Gastroesophageal sphincter (tissue), 4 donors: ENCODE measurements at regions not wholly inside any gene's neighbourhood (a gene's known extent, or its start where the extent isn't known, plus 50 kb on each side); places are given as distances from the start of the nearest gene placed in this dataset.
"Not testable (repeated sequence)": the region's sequence is repeated elsewhere in the genome, so short reads cannot be mapped to it uniquely, and the experiment has no call there.

ENCODE experiments used
- ATAC-seq: fragments of 150-250 bp; one replicate; pipeline ENCODE4 v1.9.1; 2016; ENCODE audit warnings: mild to moderate bottlenecking, moderate library complexity
- H3K27ac ChIP-seq, 4 donors: fragments of 200-600 bp; sonication (generic) in 3 of 4; 1 replicate in 3 of 4; 2 replicates in 1 of 4; pipeline ENCODE4 v1.5.1; 2016 to 2019
- H3K27me3 ChIP-seq: fragments of 200-600 bp; sonication (generic); one replicate; pipeline ENCODE4 v1.5.1; 2019
- H3K36me3 ChIP-seq, 2 donors: fragments of 200-600 bp; sonication (generic); one replicate each; pipeline ENCODE4 v1.5.1; 2019; ENCODE audit warnings: control low read depth in 1 of 2
- H3K4me1 ChIP-seq, 3 donors: fragments of 200-600 bp; sonication (generic); 1 replicate in 2 of 3; 2 replicates in 1 of 3; pipeline ENCODE4 v1.5.1; 2016 to 2019; ENCODE audit warnings: control low read depth in 2 of 3
- H3K4me3 ChIP-seq, 2 donors: fragments of 200-600 bp; sonication (generic); one replicate each; pipeline ENCODE4 v1.5.1; 2019; ENCODE audit warnings: mild to moderate bottlenecking in 1 of 2, moderate library complexity in 1 of 2
- H3K9me3 ChIP-seq, 3 donors: fragments of 200-600 bp; sonication (generic); one replicate each; pipeline ENCODE4 v1.5.1; 2017 to 2019; ENCODE audit warnings: control low read depth in 2 of 3
- CTCF ChIP-seq, 4 experiments: fragments of 200-600 bp in 2 of 4; fragments of 450-650 bp in 2 of 4; sonication (generic) in 1 of 4; IDR thresholded peaks; one replicate each; pipeline ENCODE4 v1.5.1; 2017 to 2019; ENCODE audit warnings: antibody characterized with exemption in 4 of 4, mild to moderate bottlenecking in 2 of 4, moderate library complexity in 2 of 4
- EP300 ChIP-seq: sonication (generic); formaldehyde crosslinking; IDR thresholded peaks from one replicate; pipeline ENCODE4 v1.6.1; 2017; ENCODE audit warnings: antibody characterized with exemption, mild to moderate bottlenecking
- POLR2A ChIP-seq, 2 donors: fragments of 450-650 bp; IDR thresholded peaks; one replicate each; pipeline ENCODE4 v1.6.1; 2017; ENCODE audit warnings: antibody characterized with exemption in 2 of 2, mild to moderate bottlenecking in 2 of 2, moderate library complexity in 1 of 2
- POLR2AphosphoS5 ChIP-seq: sonication (generic); formaldehyde crosslinking; IDR thresholded peaks from one replicate; pipeline ENCODE4 v1.6.1; 2017; ENCODE audit warnings: antibody characterized with exemption
- WGBS, 2 donors: methylation state at CpG; one replicate each; pipeline ENCODE4 v1.1.5; 2018; ENCODE audit warnings: low coverage in 1 of 2; 5-methylcytosine and 5-hydroxymethylcytosine counted together

GRCh38 chr1:219062161-219062560 is 111.5 kb upstream of the LYPLAL1 start:
- no peak overlapping the region for H3K4me3 ChIP-seq
- peaks cover 0 to 9% (median 3%) of the 10 kb centered on the region in 3 donors for H3K4me1 ChIP-seq
- 95 to 96% methylated on average over 4 of the region's 4 CpGs for WGBS, 2 donors
- H3K27ac ChIP-seq = no peak overlapping the region
- peaks cover 0 to 5% (median 0%) of the 10 kb centered on the region in 3 donors for H3K9me3 ChIP-seq
- no peaks in the 10 kb centered on the region for H3K36me3 ChIP-seq
- no peak for ATAC-seq
- TF ChIP-seq CTCF (IDR thresholded peaks at IDR 0.05) (no peak), POLR2A (IDR thresholded peaks at IDR 0.05) (no peak), EP300 (no peak), POLR2AphosphoS5 (no peak)
- H3K27me3 ChIP-seq = no peaks in the 10 kb centered on the region

GRCh38 chr1:219066098-219066497 is 107.6 kb upstream of the LYPLAL1 start:
- WGBS, 2 donors = 50 to 100% methylated on average over 1 of the region's 1 CpG
- ATAC-seq = no peak
- no peak overlapping the region for H3K4me3 ChIP-seq
- no peaks in the 10 kb centered on the region for H3K27me3 ChIP-seq
- no peaks in the 10 kb centered on the region for H3K9me3 ChIP-seq
- no peak overlapping the region for H3K27ac ChIP-seq
- peaks cover 0 to 13% (median 3%) of the 10 kb centered on the region in 3 donors for H3K4me1 ChIP-seq
- TF ChIP-seq POLR2A (IDR thresholded peaks at IDR 0.05) = no peak
- TF ChIP-seq POLR2AphosphoS5 = no peak
- TF ChIP-seq EP300 = no peak
- TF ChIP-seq CTCF (IDR thresholded peaks at IDR 0.05) = no peak
- no peaks in the 10 kb centered on the region for H3K36me3 ChIP-seq

GRCh38 chr1:219066631-219067349 is 106.9 kb upstream of the LYPLAL1 start:
- Histone ChIP-seq H3K4me3 (no peak overlapping the region), H3K9me3 (no peaks in the 10 kb centered on the region), H3K36me3 (no peaks in the 10 kb centered on the region), H3K4me1 (peaks cover 0 to 13% (median 3%) of the 10 kb centered on the region in 3 donors), H3K27me3 (no peaks in the 10 kb centered on the region), H3K27ac (no peak overlapping the region)
- 22 to 44% methylated on average over 1 of the region's 1 CpG for WGBS, 2 donors
- TF ChIP-seq POLR2A (IDR thresholded peaks at IDR 0.05) (no peak), CTCF (IDR thresholded peaks at IDR 0.05) (peak; percentile 21 to 52 (median 42))
- ATAC-seq = peak; percentile 25

DNA sequence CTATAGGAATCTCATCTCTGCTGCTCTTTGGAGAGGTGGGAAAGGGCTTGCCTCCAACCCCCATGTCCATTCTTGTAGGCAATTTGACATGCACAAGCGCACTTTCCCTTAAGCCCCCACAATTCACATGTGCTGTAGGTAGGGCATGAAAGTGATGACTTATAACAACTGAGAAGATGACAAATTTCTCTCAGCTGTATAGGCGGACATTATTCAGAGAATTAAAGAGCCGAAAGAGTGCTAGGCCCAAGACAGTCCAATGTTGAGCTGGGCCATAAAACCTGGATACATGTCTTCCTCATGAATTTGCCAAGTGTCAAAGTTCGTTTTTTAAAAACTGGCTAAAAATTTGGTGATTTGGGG is 106.3 kb upstream of the LYPLAL1 start:
- Histone ChIP-seq H3K27ac (no peak overlapping the region), H3K9me3 (no peaks in the 10 kb centered on the region), H3K27me3 (no peaks in the 10 kb centered on the region), H3K4me3 (no peak overlapping the region), H3K4me1 (peaks cover 0 to 13% (median 3%) of the 10 kb centered on the region in 3 donors), H3K36me3 (no peaks in the 10 kb centered on the region)
- WGBS, 2 donors = 81% methylated on average over 4 of the region's 4 CpGs; no CpG with 5 or more reads in 1 of the 2 donors
- TF ChIP-seq POLR2AphosphoS5 (no peak), POLR2A (IDR thresholded peaks at IDR 0.05) (no peak), EP300 (no peak), CTCF (IDR thresholded peaks at IDR 0.05) (no peak)
- ATAC-seq = no peak

- H3K9me3 ChIP-seq, H3K27me3 ChIP-seq, H3K4me3 ChIP-seq, ATAC-seq, H3K27ac ChIP-seq, H3K36me3 ChIP-seq: not testable (repeated sequence)
- WGBS, 2 donors = 84 to 94% methylated on average over 2 of the region's 2 CpGs
- H3K4me1 ChIP-seq = peaks cover 0 to 13% (median 3%) of the 10 kb centered on the region in 3 donors
Observed at GRCh38 chr1:219070395-219070794, 103.3 kb upstream of the LYPLAL1 start.
